H9 (cell line): ENCODE measurements at regions not wholly inside any gene's neighbourhood (a gene's known extent, or its start where the extent isn't known, plus 50 kb on each side); places are given as distances from the start of the nearest gene placed in this dataset.
A peak's percentile ranks its signal among the peaks of the same experiment; 100 is the strongest.

ENCODE experiments used
- DNase-seq: peaks from one replicate; pipeline ENCODE4 v3.0.0-alpha.2; 2017
- H2AFZ ChIP-seq: one replicate; pipeline ENCODE4 v1.6.1; 2013; ENCODE audit warnings: mild to moderate bottlenecking, low read length, control low read depth, moderate library complexity
- H2AK5ac ChIP-seq: 2 replicates; pipeline ENCODE4 v1.6.1; 2013; ENCODE audit warnings: low read length, control low read depth, mixed read lengths; ENCODE audit not compliant: insufficient read length
- H2BK120ac ChIP-seq: one replicate; pipeline ENCODE4 v1.6.1; 2013; ENCODE audit warnings: low read depth, mild to moderate bottlenecking, low read length, control low read depth, inconsistent platforms; ENCODE audit not compliant: poor library complexity, severe bottlenecking
- H2BK12ac ChIP-seq: 2 replicates; pipeline ENCODE4 v1.6.1; 2013; ENCODE audit warnings: low read length, control low read depth, mixed read lengths, low read depth; ENCODE audit not compliant: insufficient read length
- H2BK15ac ChIP-seq: 2 replicates; pipeline ENCODE4 v1.6.1; 2013; ENCODE audit warnings: low read depth, low read length, control low read depth
- H2BK20ac ChIP-seq: one replicate; pipeline ENCODE4 v1.6.1; 2013; ENCODE audit warnings: low read depth, mild to moderate bottlenecking, low read length, control low read depth, inconsistent platforms; ENCODE audit not compliant: poor library complexity, severe bottlenecking
- H2BK5ac ChIP-seq: 2 replicates; pipeline ENCODE4 v1.6.1; 2013; ENCODE audit warnings: low read length, control low read depth, mixed read lengths; ENCODE audit not compliant: insufficient read length
- H3K14ac ChIP-seq: 2 replicates; pipeline ENCODE4 v1.6.1; 2013; ENCODE audit warnings: low read length, control low read depth; ENCODE audit not compliant: insufficient read depth
- H3K18ac ChIP-seq: 2 replicates; pipeline ENCODE4 v1.6.1; 2013; ENCODE audit warnings: low read depth, mild to moderate bottlenecking, mixed read lengths, low read length, control low read depth; ENCODE audit not compliant: insufficient read length
- H3K23ac ChIP-seq: 2 replicates; pipeline ENCODE4 v1.6.1; 2013; ENCODE audit warnings: low read length, control low read depth, mixed read lengths, low read depth; ENCODE audit not compliant: insufficient read length
- H3K23me2 ChIP-seq: 2 replicates; pipeline ENCODE4 v1.6.1; 2013; ENCODE audit warnings: low read depth, mild to moderate bottlenecking, mixed read lengths, low read length, control low read depth; ENCODE audit not compliant: insufficient read length, poor library complexity, severe bottlenecking
- H3K27ac ChIP-seq: 2 replicates; pipeline ENCODE4 v1.5.1; 2013; ENCODE audit warnings: low read length, control low read depth, mixed read lengths, low read depth; ENCODE audit not compliant: insufficient read length
- H3K27me3 ChIP-seq: 2 replicates; pipeline ENCODE4 v1.6.1; 2013; ENCODE audit warnings: low read length, control low read depth, inconsistent platforms; ENCODE audit not compliant: insufficient read depth
- H3K4ac ChIP-seq: 2 replicates; pipeline ENCODE4 v1.6.1; 2013; ENCODE audit warnings: low read depth, mild to moderate bottlenecking, control low read depth, inconsistent platforms, low read length, moderate library complexity
- H3K4me1 ChIP-seq: 2 replicates; pipeline ENCODE4 v1.6.1; 2013; ENCODE audit warnings: low read length, control low read depth, inconsistent platforms; ENCODE audit not compliant: insufficient read depth
- H3K4me2 ChIP-seq: 2 replicates; pipeline ENCODE4 v1.6.1; 2013; ENCODE audit warnings: low read length, control low read depth, mixed read lengths; ENCODE audit not compliant: insufficient read length, insufficient read depth
- H3K56ac ChIP-seq: 2 replicates; pipeline ENCODE4 v1.6.1; 2013; ENCODE audit warnings: low read depth, mild to moderate bottlenecking, mixed read lengths, low read length, control low read depth; ENCODE audit not compliant: insufficient read length
- H3K79me1 ChIP-seq: 2 replicates; pipeline ENCODE4 v1.6.1; 2013; ENCODE audit warnings: low read depth, mild to moderate bottlenecking, moderate library complexity, low read length, control low read depth, inconsistent platforms; ENCODE audit not compliant: insufficient read depth, poor library complexity, severe bottlenecking
- H3K79me2 ChIP-seq: 2 replicates; pipeline ENCODE4 v1.6.1; 2013; ENCODE audit warnings: low read length, control low read depth, inconsistent platforms; ENCODE audit not compliant: insufficient read depth
- H3K9ac ChIP-seq: 2 replicates; pipeline ENCODE4 v1.6.1; 2013; ENCODE audit warnings: low read length, control low read depth, mixed read lengths; ENCODE audit not compliant: insufficient read length; ENCODE audit errors: extremely low read depth
- H3K9me3 ChIP-seq: one replicate; pipeline ENCODE4 v1.6.1; 2013; ENCODE audit warnings: low read depth, low read length, inconsistent platforms; ENCODE audit not compliant: control insufficient read depth
- H3T11ph ChIP-seq: one replicate; pipeline ENCODE4 v1.6.1; 2013; ENCODE audit warnings: mild to moderate bottlenecking, low read length, control low read depth, inconsistent platforms
- H4K20me1 ChIP-seq: one replicate; pipeline ENCODE4 v1.6.1; 2013; ENCODE audit not compliant: control insufficient read depth, insufficient read length, insufficient read depth
- H4K5ac ChIP-seq: 2 replicates; pipeline ENCODE4 v1.6.1; 2013; ENCODE audit warnings: low read depth, mild to moderate bottlenecking, mixed read lengths, low read length, control low read depth; ENCODE audit not compliant: insufficient read length
- H4K8ac ChIP-seq: replicated peaks from 2 replicates; pipeline ENCODE4 v1.6.1; 2013; ENCODE audit warnings: low read length, control low read depth, mixed read lengths, low read depth; ENCODE audit not compliant: insufficient read length
- H4K91ac ChIP-seq: 2 replicates; pipeline ENCODE4 v1.6.1; 2013; ENCODE audit warnings: low read depth, mild to moderate bottlenecking, moderate library complexity, mixed read lengths, low read length, control low read depth; ENCODE audit not compliant: insufficient read length
- H3K27ac Mint-ChIP-seq, 3 experiments: 2 replicates in 2 of 3; 3 replicates in 1 of 3; pipeline ENCODE4 v1.8.0; 2020 to 2021; ENCODE audit warnings: mixed read lengths in 3 of 3, mild to moderate bottlenecking in 1 of 3, moderate library complexity in 1 of 3
- H3K27me3 Mint-ChIP-seq: 2 replicates; pipeline ENCODE4 v1.8.0; 2021; ENCODE audit warnings: low read depth, mild to moderate bottlenecking, moderate library complexity, mixed read lengths
- H3K36me3 Mint-ChIP-seq, 3 experiments: 2 replicates in 2 of 3; 3 replicates in 1 of 3; pipeline ENCODE4 v1.8.0; 2020 to 2021; ENCODE audit warnings: low read depth in 3 of 3, mixed read lengths in 3 of 3; ENCODE audit not compliant: insufficient read depth in 1 of 3
- H3K4me1 Mint-ChIP-seq, 2 experiments: 2 replicates each; pipeline ENCODE4 v1.8.0; 2020; ENCODE audit warnings: mixed read lengths in 2 of 2
- H3K4me3 Mint-ChIP-seq, 2 experiments: 2 replicates in 1 of 2; 3 replicates in 1 of 2; pipeline ENCODE4 v1.8.0; 2020 to 2021; ENCODE audit warnings: mild to moderate bottlenecking in 2 of 2, mixed read lengths in 2 of 2, moderate library complexity in 1 of 2
- H3K9me3 Mint-ChIP-seq, 2 experiments: 2 replicates in 1 of 2; 3 replicates in 1 of 2; pipeline ENCODE4 v1.8.0; 2020; ENCODE audit warnings: mild to moderate bottlenecking in 2 of 2, mixed read lengths in 2 of 2, moderate library complexity in 1 of 2
- WGBS: extraction: QIAGEN DNeasy Blood & Tissue Kit; methylation state at CpG from one replicate; pipeline ENCODE4 v1.1.7; 2013; ENCODE audit warnings: missing lambda C conversion rate, low lambda C conversion rate, mixed read lengths; ENCODE audit not compliant: insufficient read length; ENCODE audit errors: extremely low coverage; 5-methylcytosine and 5-hydroxymethylcytosine counted together
- TF ChIP-seq, protein P1 (sequence below): fragments of 200-600 bp; sonication (generic); conservative IDR thresholded peaks from 3 replicates; pipeline ENCODE4 v1.8.0; 2021; ENCODE audit warnings: antibody characterized with exemption, mild to moderate bottlenecking

DNA sequence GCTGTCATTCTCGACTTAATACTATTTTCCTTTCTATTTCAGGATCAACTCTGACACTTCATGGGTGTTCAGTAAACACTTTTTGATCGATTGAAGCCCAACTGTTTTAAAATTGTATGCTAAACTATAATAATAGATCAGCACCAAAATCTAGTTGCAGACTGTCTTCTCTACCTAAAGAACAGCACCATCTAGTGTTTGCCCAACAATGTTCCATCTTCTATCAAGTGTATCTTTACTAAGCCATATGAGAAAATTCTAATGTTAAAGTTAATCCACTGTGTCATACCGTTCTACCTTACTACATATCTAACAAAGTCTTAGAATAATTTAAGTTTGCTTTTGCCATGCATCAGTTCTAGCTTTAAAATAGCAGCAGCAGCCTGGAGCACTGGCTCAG lies 113.0 kb upstream of the PRDX4 start:
- Histone ChIP-seq H3K23me2 (no peaks in the 10 kb centered on the region), H3K23ac (no peak overlapping the region), H3K56ac (no peak overlapping the region), H3K79me1 (no peaks in the 10 kb centered on the region), H3K9me3 (peaks cover 20% of the 10 kb centered on the region), H2AFZ (no peak overlapping the region), H4K91ac (no peak overlapping the region), H2BK120ac (no peak overlapping the region), H2BK15ac (no peak overlapping the region), H4K20me1 (no peaks in the 10 kb centered on the region), H3K79me2 (no peaks in the 10 kb centered on the region), H4K8ac (no peak overlapping the region), H3K4me1 (no peaks in the 10 kb centered on the region), H2BK12ac (no peak overlapping the region), H4K5ac (no peak overlapping the region), H3T11ph (no peak overlapping the region), H2AK5ac (no peak overlapping the region), H3K4ac (no peak overlapping the region), H3K9ac (no peak overlapping the region), H3K18ac (no peak overlapping the region), H3K27me3 (no peaks in the 10 kb centered on the region), H2BK5ac (no peak overlapping the region), H3K27ac (no peak overlapping the region), H2BK20ac (no peak overlapping the region), H3K14ac (no peak overlapping the region), H3K4me2 (no peak overlapping the region)
- DNase-seq, result no peak
- Mint-ChIP-seq H3K4me3 (no peak overlapping the region), H3K36me3 (peaks cover 4 to 24% (median 17%) of the 10 kb centered on the region in 3 experiments; a peak in 5 of 7 replicates), H3K27ac (no peak overlapping the region), H3K9me3 (peaks cover 9 to 29% of the 10 kb centered on the region in 2 experiments), H3K27me3 (no peaks in the 10 kb centered on the region), H3K4me1 (peaks cover 12 to 16% of the 10 kb centered on the region in 2 experiments)
- WGBS, result no CpG with 5 or more reads among the region's 3 CpGs
- TF ChIP-seq, protein P1, sequence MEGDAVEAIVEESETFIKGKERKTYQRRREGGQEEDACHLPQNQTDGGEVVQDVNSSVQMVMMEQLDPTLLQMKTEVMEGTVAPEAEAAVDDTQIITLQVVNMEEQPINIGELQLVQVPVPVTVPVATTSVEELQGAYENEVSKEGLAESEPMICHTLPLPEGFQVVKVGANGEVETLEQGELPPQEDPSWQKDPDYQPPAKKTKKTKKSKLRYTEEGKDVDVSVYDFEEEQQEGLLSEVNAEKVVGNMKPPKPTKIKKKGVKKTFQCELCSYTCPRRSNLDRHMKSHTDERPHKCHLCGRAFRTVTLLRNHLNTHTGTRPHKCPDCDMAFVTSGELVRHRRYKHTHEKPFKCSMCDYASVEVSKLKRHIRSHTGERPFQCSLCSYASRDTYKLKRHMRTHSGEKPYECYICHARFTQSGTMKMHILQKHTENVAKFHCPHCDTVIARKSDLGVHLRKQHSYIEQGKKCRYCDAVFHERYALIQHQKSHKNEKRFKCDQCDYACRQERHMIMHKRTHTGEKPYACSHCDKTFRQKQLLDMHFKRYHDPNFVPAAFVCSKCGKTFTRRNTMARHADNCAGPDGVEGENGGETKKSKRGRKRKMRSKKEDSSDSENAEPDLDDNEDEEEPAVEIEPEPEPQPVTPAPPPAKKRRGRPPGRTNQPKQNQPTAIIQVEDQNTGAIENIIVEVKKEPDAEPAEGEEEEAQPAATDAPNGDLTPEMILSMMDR, result peak; percentile 91
